ENCODE measurements at regions not wholly inside any gene's neighbourhood (a gene's known extent, or its start where the extent isn't known, plus 50 kb on each side); places are given as distances from the start of the nearest gene placed in this dataset.

GRCh38 chr13:97520061-97520460 lies 86.1 kb downstream of the RAP2A start:
- TF ChIP-seq, protein P1, sequence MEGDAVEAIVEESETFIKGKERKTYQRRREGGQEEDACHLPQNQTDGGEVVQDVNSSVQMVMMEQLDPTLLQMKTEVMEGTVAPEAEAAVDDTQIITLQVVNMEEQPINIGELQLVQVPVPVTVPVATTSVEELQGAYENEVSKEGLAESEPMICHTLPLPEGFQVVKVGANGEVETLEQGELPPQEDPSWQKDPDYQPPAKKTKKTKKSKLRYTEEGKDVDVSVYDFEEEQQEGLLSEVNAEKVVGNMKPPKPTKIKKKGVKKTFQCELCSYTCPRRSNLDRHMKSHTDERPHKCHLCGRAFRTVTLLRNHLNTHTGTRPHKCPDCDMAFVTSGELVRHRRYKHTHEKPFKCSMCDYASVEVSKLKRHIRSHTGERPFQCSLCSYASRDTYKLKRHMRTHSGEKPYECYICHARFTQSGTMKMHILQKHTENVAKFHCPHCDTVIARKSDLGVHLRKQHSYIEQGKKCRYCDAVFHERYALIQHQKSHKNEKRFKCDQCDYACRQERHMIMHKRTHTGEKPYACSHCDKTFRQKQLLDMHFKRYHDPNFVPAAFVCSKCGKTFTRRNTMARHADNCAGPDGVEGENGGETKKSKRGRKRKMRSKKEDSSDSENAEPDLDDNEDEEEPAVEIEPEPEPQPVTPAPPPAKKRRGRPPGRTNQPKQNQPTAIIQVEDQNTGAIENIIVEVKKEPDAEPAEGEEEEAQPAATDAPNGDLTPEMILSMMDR (IDR thresholded peaks at IDR 0.05; ENCODE audit: low read length, missing control alignments) = no peak
- no peak for DNase-seq (ENCODE audit: low read depth)

GRCh38 chr13:97520866-97521265 lies 86.9 kb downstream of the RAP2A start:
- TF ChIP-seq, protein P1 (IDR thresholded peaks at IDR 0.05; ENCODE audit: low read length, missing control alignments) = no peak
- no peak overlapping the region for H3K4me3 ChIP-seq (replicated peaks; ENCODE audit: low read depth, low read length)
- DNase-seq (ENCODE audit: low read depth) = no peak

More at GRCh38 chr13:97520061-97520460, 86.1 kb downstream of the RAP2A start:
- H3K4me3 ChIP-seq (replicated peaks; ENCODE audit: low read depth, low read length) = no peak overlapping the region

DNA sequence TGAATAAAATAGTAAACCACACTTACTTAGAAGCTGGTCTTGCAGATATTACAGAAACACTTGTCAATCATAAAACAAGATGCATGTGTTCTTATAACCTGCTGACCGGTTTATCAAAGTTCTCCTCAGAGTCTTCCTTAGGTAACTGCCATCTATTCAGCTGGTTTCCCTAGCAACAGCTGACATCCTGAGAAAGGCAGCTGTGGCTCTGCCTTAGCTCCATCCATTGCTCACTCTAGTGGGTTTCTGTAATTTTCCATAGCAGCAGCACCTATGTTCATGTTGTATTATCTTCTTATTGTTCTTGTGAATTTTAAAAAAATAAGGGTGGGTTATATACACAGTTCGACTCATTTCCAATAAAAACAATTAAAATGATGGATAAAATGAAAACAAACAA lies 87.8 kb downstream of the RAP2A start:
- TF ChIP-seq, protein P1 (IDR thresholded peaks at IDR 0.05; ENCODE audit: low read length, missing control alignments) = no peak
- no peak for DNase-seq (ENCODE audit: low read depth)
- H3K4me3 ChIP-seq (replicated peaks; ENCODE audit: low read depth, low read length) = no peak overlapping the region

DNA sequence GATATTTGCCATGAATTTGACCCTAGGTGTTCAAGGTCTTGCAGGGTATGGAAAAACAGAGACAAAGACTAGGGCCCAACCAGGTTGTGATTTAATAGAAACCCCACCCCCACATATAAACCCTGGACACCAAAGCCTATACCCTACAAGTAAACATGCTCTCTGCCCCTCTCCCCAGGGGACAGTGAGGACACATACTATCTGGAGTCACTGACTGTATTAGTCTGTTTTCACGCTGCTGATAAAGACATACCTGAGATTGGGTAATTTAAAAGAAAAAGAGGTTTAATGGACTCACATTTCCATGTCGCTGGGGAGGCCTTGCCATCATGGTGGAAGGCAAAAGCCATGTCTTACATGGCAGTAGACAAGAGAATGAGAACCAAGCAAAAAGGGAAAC lies 88.3 kb downstream of the RAP2A start:
- no peak overlapping the region for H3K4me3 ChIP-seq (replicated peaks; ENCODE audit: low read depth, low read length)
- TF ChIP-seq, protein P1 (IDR thresholded peaks at IDR 0.05; ENCODE audit: low read length, missing control alignments) = no peak
- no peak for DNase-seq (ENCODE audit: low read depth)

GRCh38 chr13:97526556-97526955 lies 92.6 kb downstream of the RAP2A start:
- no peak for DNase-seq (ENCODE audit: low read depth)

DNA sequence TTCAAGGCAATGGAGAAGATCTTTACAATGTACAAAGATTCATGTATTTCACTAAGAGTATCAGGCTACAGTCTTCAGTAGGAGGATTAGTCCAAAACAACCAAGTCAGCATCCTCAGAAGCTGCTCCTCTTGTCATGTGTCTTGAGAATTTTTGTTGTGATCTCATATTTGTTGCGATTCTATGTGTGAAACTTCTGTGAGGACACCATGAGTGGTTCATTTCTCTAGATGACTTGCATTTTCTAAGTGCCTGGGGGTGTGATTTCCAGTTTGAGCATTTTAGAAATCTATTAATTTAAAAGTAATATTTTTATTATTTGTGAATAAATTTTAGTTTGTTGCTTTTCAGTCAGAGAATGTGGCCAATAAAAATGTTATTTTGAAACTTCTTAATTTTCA lies 94.5 kb downstream of the RAP2A start:
- TF ChIP-seq, protein P1 (IDR thresholded peaks at IDR 0.05; ENCODE audit: low read length, missing control alignments) = no peak
- H3K4me3 ChIP-seq (replicated peaks; ENCODE audit: low read depth, low read length) = no peak overlapping the region
- DNase-seq (ENCODE audit: low read depth) = no peak

More at GRCh38 chr13:97526556-97526955, 92.6 kb downstream of the RAP2A start:
- H3K4me3 ChIP-seq (replicated peaks; ENCODE audit: low read depth, low read length) = no peak overlapping the region
- TF ChIP-seq, protein P1 (IDR thresholded peaks at IDR 0.05; ENCODE audit: low read length, missing control alignments) = no peak

- no peak for DNase-seq (ENCODE audit: low read depth)
- H3K4me3 ChIP-seq (replicated peaks; ENCODE audit: low read depth, low read length) = no peak overlapping the region
- TF ChIP-seq, protein P1 (IDR thresholded peaks at IDR 0.05; ENCODE audit: low read length, missing control alignments) = no peak
Observed at GRCh38 chr13:97534540-97534939, 100.6 kb downstream of the RAP2A start.
